ENCODE measurements at regions not wholly inside any gene's neighbourhood (a gene's known extent, or its start where the extent isn't known, plus 50 kb on each side); places are given as distances from the start of the nearest gene placed in this dataset.
A peak's percentile ranks its signal among the peaks of the same experiment; 100 is the strongest.
"Not testable (repeated sequence)": the region's sequence is repeated elsewhere in the genome, so short reads cannot be mapped to it uniquely, and the experiment has no call there.

GRCh38 chr22:22697377-22698117 is 53.1 kb downstream of the GGTLC2 start:
- DNase-seq: no peak

GRCh38 chr22:22698263-22698750 is 53.9 kb downstream of the GGTLC2 start:
- no peak for DNase-seq

GRCh38 chr22:22700631-22701030 is 56.2 kb downstream of the GGTLC2 start:
- no peak for DNase-seq

DNA sequence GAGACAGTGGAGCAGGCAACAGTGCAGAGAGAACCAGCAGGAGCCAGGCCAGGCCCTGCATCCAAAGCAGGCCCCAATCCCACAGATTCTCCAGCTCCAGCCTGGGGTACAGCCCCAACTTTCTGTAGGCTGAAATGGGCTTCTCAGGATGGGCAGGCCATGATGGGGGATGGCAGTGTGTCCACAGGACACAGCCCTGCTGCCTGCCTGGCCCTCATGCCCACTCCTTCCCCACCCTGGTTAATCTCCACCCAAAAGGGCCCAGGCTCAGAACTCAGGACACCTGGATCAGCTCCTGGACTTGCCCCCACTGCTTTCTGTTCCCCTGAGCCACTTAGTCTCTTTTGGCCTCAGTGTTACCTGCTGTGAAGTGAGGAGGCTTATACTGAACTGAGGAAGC is 57.1 kb downstream of the GGTLC2 start:
- DNase-seq: not testable (repeated sequence)

DNA sequence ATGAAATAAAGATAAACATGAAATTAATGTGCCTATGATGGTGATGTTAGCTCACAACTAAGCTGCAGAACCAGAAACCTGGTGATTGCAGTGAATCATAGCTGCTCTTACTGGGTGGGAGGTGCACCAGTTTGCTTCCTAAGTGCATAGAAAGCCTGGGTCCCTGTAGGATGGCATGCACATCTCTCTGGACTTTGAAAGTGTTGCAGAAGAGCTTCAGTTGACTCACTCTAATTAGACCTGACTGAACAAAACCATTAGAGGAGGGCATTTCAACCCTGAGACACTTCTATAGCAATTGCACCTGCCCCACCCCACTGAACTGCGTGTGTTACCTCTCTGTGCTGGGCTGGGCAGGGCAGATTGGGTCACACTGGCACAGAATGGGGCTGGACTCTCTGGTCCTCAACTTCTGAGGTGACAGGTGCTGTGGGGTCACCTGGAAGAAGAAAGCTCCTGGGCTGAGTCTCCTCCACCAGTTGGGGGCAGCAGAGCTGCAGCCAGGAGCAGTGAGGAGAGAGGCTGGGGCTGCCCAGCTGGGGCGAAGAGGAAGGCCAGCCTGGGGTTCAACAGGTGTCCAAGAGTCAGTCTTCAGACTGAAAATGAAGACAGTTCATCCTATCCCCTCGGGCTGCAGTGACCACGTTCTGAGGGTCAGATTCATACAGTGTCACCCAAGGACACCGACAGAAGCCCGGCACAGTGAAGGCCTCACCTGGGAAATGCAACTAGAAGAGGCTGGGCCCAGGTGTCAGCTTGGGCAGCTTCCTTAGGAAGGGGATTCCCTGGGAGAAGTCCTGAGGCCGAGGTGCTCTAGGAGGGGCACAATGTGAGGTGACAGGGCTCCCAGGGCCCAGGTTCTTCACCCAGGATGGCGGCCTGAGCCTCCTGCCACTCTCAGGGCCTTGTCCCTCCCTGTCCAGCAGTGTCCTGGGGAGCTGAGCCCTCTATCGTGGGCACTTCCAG is 58.1 kb downstream of the GGTLC2 start:
- no peak for DNase-seq

DNA sequence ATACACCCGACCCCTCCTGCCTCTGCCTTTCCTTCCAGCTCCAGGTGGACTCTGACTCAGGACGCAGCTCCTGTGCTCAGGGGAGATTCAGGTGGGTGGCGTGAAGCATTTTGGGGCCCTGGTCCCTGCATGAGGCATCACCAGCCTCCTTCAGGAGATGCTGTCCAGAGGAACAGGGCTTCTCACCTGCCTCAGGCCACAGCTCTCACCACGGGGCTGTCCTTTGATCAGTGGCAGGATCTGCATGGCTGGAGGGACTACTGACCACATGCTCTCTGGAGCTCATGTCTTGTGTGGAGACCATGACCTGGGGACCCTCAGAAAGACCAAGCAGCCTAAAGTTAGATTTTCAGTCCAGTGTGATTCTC is 58.8 kb downstream of the GGTLC2 start:
- DNase-seq: no peak

DNA sequence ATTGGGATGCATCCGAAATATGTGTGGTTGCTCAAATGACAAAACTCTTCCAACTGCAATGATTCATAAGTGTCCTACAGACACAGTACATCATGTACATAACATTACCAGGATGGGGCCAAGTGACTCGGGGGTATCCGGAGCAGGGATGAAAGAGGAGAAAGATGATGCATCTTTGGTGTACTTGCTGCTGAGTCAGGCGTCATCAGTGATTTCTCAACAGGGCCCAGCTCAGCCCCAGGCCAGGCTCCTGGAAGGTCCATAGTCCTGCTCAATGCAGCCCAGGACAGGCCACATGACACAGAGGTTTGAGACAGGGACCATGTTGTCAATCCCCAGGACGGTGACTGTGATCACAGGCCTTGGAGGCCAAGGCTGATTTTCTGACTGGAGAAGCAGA is 59.3 kb downstream of the GGTLC2 start:
- no peak for DNase-seq

DNA sequence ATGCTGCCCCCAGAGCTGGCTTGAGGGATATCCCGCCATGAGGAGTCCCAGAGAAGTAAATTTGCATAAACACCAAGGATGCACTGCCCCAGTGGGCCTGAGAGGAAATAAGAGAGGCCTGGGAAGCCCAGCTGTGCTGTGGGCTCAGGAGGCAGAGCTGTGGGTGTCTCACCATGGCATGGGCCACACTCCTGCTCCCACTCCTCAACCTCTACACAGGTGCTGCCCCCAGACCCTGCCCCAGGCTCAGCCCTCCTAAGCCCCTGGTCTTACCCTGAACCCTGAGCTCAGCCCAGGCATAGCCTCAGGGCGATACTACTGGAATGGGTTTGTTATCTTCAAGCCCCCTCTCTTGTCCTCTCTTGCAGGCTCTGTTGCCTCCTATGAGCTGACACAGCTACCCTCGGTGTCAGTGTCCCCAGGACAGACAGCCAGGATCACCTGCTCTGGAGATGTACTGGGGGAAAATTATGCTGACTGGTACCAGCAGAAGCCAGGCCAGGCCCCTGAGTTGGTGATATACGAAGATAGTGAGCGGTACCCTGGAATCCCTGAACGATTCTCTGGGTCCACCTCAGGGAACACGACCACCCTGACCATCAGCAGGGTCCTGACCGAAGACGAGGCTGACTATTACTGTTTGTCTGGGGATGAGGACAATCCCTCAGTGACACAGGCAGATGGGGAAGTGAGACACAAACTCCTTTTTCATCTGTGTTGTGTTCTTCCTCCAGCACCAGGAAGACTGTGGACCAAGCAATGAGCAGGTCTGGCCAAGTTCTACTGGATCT is 59.9 kb downstream of the GGTLC2 start:
- DNase-seq: no peak

GRCh38 chr22:22705328-22706100 is 61.1 kb downstream of the GGTLC2 start:
- no peak for DNase-seq

GRCh38 chr22:22706253-22706915 is 62.0 kb downstream of the GGTLC2 start:
- no peak for DNase-seq

GRCh38 chr22:22709719-22710445 is 65.5 kb downstream of the GGTLC2 start:
- no peak for DNase-seq

- DNase-seq: peak; percentile 60
Observed at GRCh38 chr22:22710719-22711531, 66.5 kb downstream of the GGTLC2 start.

DNA sequence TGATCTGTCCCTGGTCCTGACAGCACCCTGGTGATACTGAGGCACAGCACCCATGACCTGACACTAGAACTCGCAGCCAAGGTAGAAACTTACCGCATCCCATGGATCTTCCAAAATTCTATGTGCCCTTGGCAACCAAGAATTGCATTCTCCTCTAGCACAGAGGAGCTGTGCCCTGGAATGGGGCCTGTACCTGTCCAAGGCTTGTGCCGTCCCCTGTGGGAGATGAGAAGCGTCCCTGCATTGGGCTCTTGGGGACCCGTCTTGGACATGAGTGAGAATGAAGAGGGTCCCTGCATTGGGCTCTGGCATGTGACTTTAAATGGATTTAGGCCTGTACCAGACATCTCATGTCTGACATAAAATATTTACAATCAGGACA is 67.1 kb downstream of the GGTLC2 start:
- no peak for DNase-seq

- DNase-seq: no peak
Observed at GRCh38 chr22:22712092-22712658, 67.8 kb downstream of the GGTLC2 start.

DNA sequence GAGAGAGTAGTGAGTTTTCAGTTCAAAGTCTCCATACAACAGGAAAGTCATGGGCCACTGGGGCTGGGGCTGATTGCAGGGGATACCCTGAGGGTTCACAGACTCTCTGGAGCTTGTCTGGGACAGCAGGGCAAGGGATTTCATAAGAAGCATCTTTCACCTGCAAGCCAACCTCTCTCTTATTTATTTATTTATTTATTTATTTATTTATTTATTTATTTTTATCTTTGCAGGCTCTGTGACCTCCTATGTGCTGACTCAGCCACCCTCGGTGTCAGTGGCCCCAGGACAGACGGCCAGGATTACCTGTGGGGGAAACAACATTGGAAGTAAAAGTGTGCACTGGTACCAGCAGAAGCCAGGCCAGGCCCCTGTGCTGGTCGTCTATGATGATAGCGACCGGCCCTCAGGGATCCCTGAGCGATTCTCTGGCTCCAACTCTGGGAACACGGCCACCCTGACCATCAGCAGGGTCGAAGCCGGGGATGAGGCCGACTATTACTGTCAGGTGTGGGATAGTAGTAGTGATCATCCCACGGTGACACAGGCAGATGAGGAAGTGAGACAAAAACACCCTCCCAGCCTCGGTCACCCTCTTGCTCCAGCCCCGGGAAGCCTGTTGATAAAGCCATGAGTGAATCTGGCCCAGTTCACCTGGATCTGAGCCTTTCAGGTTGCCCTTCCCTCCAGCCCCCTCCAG is 68.4 kb downstream of the GGTLC2 start:
- DNase-seq: no peak

DNA sequence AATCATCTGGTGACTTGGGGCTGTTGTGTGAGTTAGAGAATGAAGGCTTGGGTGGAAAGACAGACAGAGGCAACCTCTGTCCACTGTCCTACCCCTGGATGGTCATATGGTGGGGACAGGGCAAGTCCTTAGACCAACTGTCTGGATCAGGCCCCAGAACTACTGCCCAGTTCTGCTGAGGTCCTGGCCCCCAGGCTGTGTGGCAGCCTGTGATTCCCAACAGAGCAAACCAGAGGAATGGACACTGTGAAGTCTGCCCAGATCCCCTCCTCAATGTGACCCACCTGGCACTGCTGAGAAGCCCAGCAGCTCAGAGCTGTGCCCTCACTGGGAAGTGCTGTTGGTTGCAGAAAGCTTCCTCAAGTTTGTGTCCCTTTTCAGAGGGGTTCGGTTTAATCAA is 69.0 kb downstream of the GGTLC2 start:
- no peak for DNase-seq

DNA sequence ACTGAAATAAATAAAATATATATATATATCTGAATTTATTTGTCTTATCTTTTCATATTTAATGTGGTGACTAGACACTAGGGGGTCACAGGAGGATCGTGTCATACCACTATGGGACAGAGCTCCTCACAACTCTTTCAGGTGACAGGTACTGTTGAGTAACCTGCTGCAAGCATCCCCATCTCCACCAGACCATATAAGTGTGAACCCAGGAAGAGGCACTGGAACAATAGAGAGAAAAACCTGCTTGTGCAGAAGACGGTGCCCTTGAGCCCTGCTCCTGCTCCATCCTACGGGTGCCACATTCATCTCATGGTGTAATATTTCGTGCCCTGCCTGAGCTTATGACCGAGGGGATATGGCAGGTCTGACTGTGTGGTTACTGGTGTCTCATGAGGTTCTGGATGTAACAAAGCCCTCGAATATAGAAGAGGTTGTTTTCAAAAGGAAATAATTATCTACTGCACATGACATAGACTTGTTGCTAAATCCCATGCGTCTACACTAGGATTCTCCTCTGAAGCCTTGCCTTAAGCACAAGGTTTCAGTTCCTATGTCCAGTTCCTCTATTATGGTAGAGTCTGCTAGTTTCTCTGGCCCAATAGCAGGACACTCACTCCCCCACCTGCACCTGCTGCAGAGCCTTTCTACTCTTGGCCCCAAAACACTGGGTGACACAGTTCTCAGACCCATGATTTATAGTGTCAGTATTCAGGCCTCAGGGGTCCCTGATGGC is 70.4 kb downstream of the GGTLC2 start:
- DNase-seq: no peak

GRCh38 chr22:22716136-22716665 is 71.8 kb downstream of the GGTLC2 start:
- no peak for DNase-seq

Measured in activated effector memory CD4-positive, alpha-beta T cell treated with Interleukin-2 at 50 U/mL for 16 hours (primary cell).